Ecto neural progenitor cell (in vitro differentiated cells): ENCODE measurements at regions not wholly inside any gene's neighbourhood (a gene's known extent, or its start where the extent isn't known, plus 50 kb on each side); places are given as distances from the start of the nearest gene placed in this dataset.

Source experiments
- DNase-seq: peaks from one replicate; pipeline ENCODE4 v3.0.0-alpha.2; 2018; ENCODE audit warnings: low spot score

- no peak for DNase-seq
These were observed 198.2 kb upstream of the ARSJ start for GRCh38 chr4:114177628-114178027.

GRCh38 chr4:114178392-114178791, 198.9 kb upstream of the ARSJ start:
- no peak for DNase-seq

GRCh38 chr4:114180481-114180880, 201.0 kb upstream of the ARSJ start:
- peak; percentile 50 for DNase-seq

- DNase-seq, result no peak
These were observed 205.5 kb upstream of the ARSJ start for GRCh38 chr4:114184901-114185300.

GRCh38 chr4:114187592-114187991, 208.1 kb upstream of the ARSJ start:
- no peak for DNase-seq

GRCh38 chr4:114191496-114191895, 212.0 kb upstream of the ARSJ start:
- DNase-seq, result no peak

GRCh38 chr4:114192854-114193253, 213.4 kb upstream of the ARSJ start:
- no peak for DNase-seq

- DNase-seq, result no peak
These were observed 214.4 kb upstream of the ARSJ start for GRCh38 chr4:114193624-114194399.

GRCh38 chr4:114196606-114197005, 217.2 kb upstream of the ARSJ start:
- DNase-seq, result no peak

GRCh38 chr4:114200026-114200425, 220.6 kb upstream of the ARSJ start:
- no peak for DNase-seq

GRCh38 chr4:114205261-114205660, 225.8 kb upstream of the ARSJ start:
- no peak for DNase-seq

- DNase-seq, result no peak
These were observed 229.2 kb upstream of the ARSJ start for GRCh38 chr4:114208574-114209151.

- no peak for DNase-seq
These were observed 230.1 kb upstream of the ARSJ start for GRCh38 chr4:114209584-114209983.

- no peak for DNase-seq
These were observed 232.1 kb upstream of the ARSJ start for GRCh38 chr4:114211556-114211955.

GRCh38 chr4:114217150-114217817, 237.8 kb upstream of the ARSJ start:
- DNase-seq, result no peak

- DNase-seq, result no peak
These were observed 244.1 kb upstream of the ARSJ start for GRCh38 chr4:114223580-114223979.

GRCh38 chr4:114225436-114225835, 246.0 kb upstream of the ARSJ start:
- no peak for DNase-seq

GRCh38 chr4:114226179-114226578, 246.7 kb upstream of the ARSJ start:
- no peak for DNase-seq

GRCh38 chr4:114226968-114227760, 247.7 kb upstream of the ARSJ start:
- no peak for DNase-seq

- DNase-seq, result no peak
These were observed 250.3 kb upstream of the ARSJ start for GRCh38 chr4:114229706-114230105.

GRCh38 chr4:114236171-114236769, 256.8 kb upstream of the ARSJ start:
- no peak for DNase-seq

- DNase-seq, result no peak
These were observed 258.6 kb upstream of the ARSJ start for GRCh38 chr4:114237997-114238396.
